Urinary bladder (tissue), 3 donors: ENCODE measurements at regions not wholly inside any gene's neighbourhood (a gene's known extent, or its start where the extent isn't known, plus 50 kb on each side); places are given as distances from the start of the nearest gene placed in this dataset.
"Not testable (repeated sequence)": the region's sequence is repeated elsewhere in the genome, so short reads cannot be mapped to it uniquely, and the experiment has no call there.

Source experiments
- DNase-seq: peaks from one replicate; pipeline ENCODE4 v3.0.0-alpha.2; 2015; ENCODE audit errors: extremely low spot score
- H3K27ac ChIP-seq: one replicate; pipeline ENCODE4 v1.5.1; 2013; ENCODE audit warnings: low read depth, mild to moderate bottlenecking, moderate library complexity
- H3K36me3 ChIP-seq: one replicate; pipeline ENCODE4 v1.6.1; 2013; ENCODE audit warnings: mild to moderate bottlenecking, moderate library complexity; ENCODE audit not compliant: insufficient read depth
- H3K4me1 ChIP-seq: one replicate; pipeline ENCODE4 v1.6.1; 2013; ENCODE audit warnings: mild to moderate bottlenecking, moderate library complexity; ENCODE audit not compliant: insufficient read depth
- H3K4me3 ChIP-seq: one replicate; pipeline ENCODE4 v1.5.1; 2013; ENCODE audit warnings: low read depth, low read length
- WGBS: extraction: QIAGEN DNeasy Blood & Tissue Kit; methylation state at CpG from one replicate; pipeline ENCODE4 v1.1.7; 2013; 5-methylcytosine and 5-hydroxymethylcytosine counted together
- donor health status: healthy with polysubstance abuse.
- donor health status: healthy.

DNA sequence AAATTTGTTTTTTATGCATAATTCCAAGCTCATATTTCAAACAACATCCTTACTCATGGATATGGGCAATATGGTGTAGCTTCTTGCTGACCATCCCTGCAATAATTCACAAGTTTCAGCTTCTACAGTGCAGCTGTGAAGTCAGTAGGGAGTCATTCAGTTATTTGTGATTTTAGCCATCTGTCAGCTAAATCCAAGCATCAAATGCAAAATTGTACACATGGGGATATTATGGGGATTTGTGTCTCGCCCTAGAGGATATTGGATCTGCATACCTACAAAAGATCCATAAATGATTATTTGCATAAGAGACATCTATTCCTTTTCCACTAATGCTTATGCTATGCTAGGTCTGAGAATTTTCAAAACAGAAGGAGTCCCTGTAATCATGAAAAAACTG, 217.9 kb upstream of the SLITRK5 start:
- Histone ChIP-seq H3K4me3 (no peak overlapping the region), H3K27ac (no peak overlapping the region), H3K36me3 (no peaks in the 10 kb centered on the region), H3K4me1 (no peaks in the 10 kb centered on the region)
- WGBS, result 41% methylated on average over 1 of the region's 1 CpG
- DNase-seq, result no peak

GRCh38 chr13:87459419-87459818, 211.8 kb upstream of the SLITRK5 start:
- no peaks in the 10 kb centered on the region for H3K36me3 ChIP-seq
- H3K4me1 ChIP-seq, result no peaks in the 10 kb centered on the region
- H3K4me3 ChIP-seq, result no peak overlapping the region
- whole genome bisulfite sequencing, result 64% methylated on average over 1 of the region's 1 CpG
- DNase-seq, result no peak
- no peak overlapping the region for H3K27ac ChIP-seq

DNA sequence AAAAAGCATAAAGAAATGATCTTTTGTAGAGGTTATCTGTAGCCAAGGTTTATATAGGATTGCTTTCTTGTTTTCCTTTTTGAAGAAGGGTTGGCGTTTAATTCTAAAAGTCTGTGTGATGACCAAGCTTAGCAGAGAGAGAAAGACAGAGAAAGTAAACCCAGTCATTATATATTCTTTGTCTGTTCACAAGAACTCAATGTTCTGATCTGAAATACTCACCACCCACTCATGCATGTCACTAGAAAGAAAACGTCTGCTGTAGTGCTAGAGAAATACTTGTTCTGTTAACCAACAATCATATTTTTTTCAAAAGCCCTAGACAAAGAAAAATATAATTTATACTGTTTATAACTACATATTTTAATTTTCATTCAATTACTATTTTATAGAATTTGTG, 173.7 kb upstream of the SLITRK5 start:
- no peaks in the 10 kb centered on the region for H3K4me1 ChIP-seq
- DNase-seq, result no peak
- H3K27ac ChIP-seq, result no peak overlapping the region
- H3K4me3 ChIP-seq, result no peak overlapping the region
- 66% methylated on average over 2 of the region's 2 CpGs for WGBS
- no peaks in the 10 kb centered on the region for H3K36me3 ChIP-seq

DNA sequence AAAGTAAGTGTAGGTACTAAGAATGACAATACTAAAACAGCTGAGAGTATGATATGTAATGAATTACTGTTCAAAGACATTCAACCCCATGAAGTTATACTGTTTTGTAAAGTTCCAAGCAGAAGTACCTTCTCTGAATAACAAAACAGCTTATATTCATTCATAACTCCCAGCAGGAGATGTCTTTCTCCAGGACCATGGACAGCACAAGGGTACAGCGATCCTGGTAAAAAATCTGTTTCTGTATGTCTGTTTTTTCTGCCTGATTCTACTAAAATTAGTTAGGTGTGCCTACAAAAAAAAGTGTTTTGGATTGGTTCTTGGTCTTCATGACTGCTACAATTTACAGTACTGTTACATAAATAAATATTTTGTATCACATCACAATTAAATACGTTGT, 172.5 kb upstream of the SLITRK5 start:
- Histone ChIP-seq H3K27ac (no peak overlapping the region), H3K36me3 (no peaks in the 10 kb centered on the region), H3K4me1 (no peaks in the 10 kb centered on the region), H3K4me3 (no peak overlapping the region)
- DNase-seq, result no peak
- 32% methylated on average over 2 of the region's 2 CpGs for WGBS

- H3K36me3 ChIP-seq, result no peaks in the 10 kb centered on the region
- H3K4me3 ChIP-seq, result no peak overlapping the region
- no peak overlapping the region for H3K27ac ChIP-seq
- H3K4me1 ChIP-seq, result no peaks in the 10 kb centered on the region
- 81% methylated on average over 3 of the region's 3 CpGs for WGBS
- no peak for DNase-seq
These were observed 146.4 kb upstream of the SLITRK5 start for GRCh38 chr13:87524775-87525174.

GRCh38 chr13:87533776-87534175, 137.4 kb upstream of the SLITRK5 start:
- H3K4me3 ChIP-seq, result no peak overlapping the region
- DNase-seq, result no peak

GRCh38 chr13:87535911-87536310, 135.3 kb upstream of the SLITRK5 start:
- H3K27ac ChIP-seq, result no peak overlapping the region
- no peaks in the 10 kb centered on the region for H3K4me1 ChIP-seq
- no peak overlapping the region for H3K4me3 ChIP-seq
- 93% methylated on average over 1 of the region's 1 CpG for WGBS
- no peaks in the 10 kb centered on the region for H3K36me3 ChIP-seq
- DNase-seq, result no peak

More at GRCh38 chr13:87533776-87534175, 137.4 kb upstream of the SLITRK5 start:
- H3K27ac ChIP-seq, result no peak overlapping the region
- H3K4me1 ChIP-seq, result no peaks in the 10 kb centered on the region
- no peaks in the 10 kb centered on the region for H3K36me3 ChIP-seq

DNA sequence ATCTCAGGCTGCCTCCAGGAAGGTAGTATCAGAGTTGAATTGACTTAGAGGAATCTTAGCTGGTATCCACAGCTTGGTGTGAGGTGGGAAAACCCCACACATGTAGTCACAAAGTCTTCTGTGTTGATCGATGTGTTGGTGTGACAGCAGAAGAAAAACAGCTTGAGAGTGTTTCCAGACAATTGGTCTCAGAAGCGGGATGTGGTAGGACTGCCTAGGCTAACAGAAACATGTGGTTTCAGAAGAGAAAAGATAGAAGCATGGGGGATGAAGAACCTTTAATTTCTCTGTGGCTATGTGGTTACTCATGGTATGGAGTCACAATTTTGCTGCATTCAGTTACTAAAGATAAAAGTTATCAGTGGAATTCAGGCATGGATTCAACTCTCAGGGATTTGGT, 134.7 kb upstream of the SLITRK5 start:
- WGBS, result 96% methylated on average over 2 of the region's 2 CpGs
- Histone ChIP-seq H3K36me3 (no peaks in the 10 kb centered on the region), H3K27ac (no peak overlapping the region), H3K4me3 (no peak overlapping the region), H3K4me1 (no peaks in the 10 kb centered on the region)
- DNase-seq, result no peak

- WGBS, result 65% methylated on average over 2 of the region's 2 CpGs
- no peak for DNase-seq
- H3K36me3 ChIP-seq, result no peaks in the 10 kb centered on the region
- no peak overlapping the region for H3K27ac ChIP-seq
- H3K4me3 ChIP-seq, result no peak overlapping the region
- H3K4me1 ChIP-seq, result no peaks in the 10 kb centered on the region
These were observed 134.3 kb upstream of the SLITRK5 start for GRCh38 chr13:87536899-87537298.

DNA sequence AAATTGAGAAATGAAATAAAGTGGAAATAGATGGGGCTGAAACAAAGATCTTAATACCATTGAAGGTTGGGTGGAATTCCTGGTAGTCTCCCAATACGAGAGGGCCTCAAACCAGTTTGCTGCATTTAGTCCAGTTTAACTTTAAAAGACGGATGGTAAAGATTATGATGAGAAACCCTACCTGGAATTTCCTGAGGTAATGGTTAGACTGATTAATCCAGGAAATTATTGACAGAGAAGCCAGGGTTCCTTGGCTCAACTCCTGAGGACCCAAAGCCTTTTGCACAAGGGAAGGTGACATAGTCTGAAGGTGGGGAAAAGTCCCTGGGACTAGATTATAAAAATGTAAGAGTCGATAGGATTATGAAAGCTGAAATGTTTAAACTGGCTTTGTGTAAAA, 133.2 kb upstream of the SLITRK5 start:
- no peak for DNase-seq
- H3K36me3 ChIP-seq, result no peaks in the 10 kb centered on the region
- H3K27ac ChIP-seq, result no peak overlapping the region
- WGBS, result 80% methylated on average over 3 of the region's 3 CpGs
- H3K4me3 ChIP-seq, result no peak overlapping the region
- H3K4me1 ChIP-seq, result no peaks in the 10 kb centered on the region

- Histone ChIP-seq H3K27ac (no peak overlapping the region), H3K4me3 (no peak overlapping the region), H3K4me1 (no peaks in the 10 kb centered on the region), H3K36me3 (no peaks in the 10 kb centered on the region)
- DNase-seq, result no peak
These were observed 132.7 kb upstream of the SLITRK5 start for GRCh38 chr13:87538366-87539052.

GRCh38 chr13:87553142-87553541, 118.0 kb upstream of the SLITRK5 start:
- no peak for DNase-seq
- H3K27ac ChIP-seq, result no peak overlapping the region
- no peaks in the 10 kb centered on the region for H3K4me1 ChIP-seq
- 88% methylated on average over 3 of the region's 3 CpGs for WGBS
- H3K36me3 ChIP-seq, result no peaks in the 10 kb centered on the region
- H3K4me3 ChIP-seq, result no peak overlapping the region

GRCh38 chr13:87554045-87554444, 117.1 kb upstream of the SLITRK5 start:
- Histone ChIP-seq H3K4me3 (no peak overlapping the region), H3K4me1 (no peaks in the 10 kb centered on the region), H3K36me3 (no peaks in the 10 kb centered on the region), H3K27ac (no peak overlapping the region)
- DNase-seq, result no peak
- 74% methylated on average over 3 of the region's 3 CpGs for WGBS

- no peaks in the 10 kb centered on the region for H3K36me3 ChIP-seq
- WGBS, result 40% methylated on average over 2 of the region's 2 CpGs
- H3K4me3 ChIP-seq, result no peak overlapping the region
- DNase-seq, result no peak
- H3K4me1 ChIP-seq, result no peaks in the 10 kb centered on the region
- no peak overlapping the region for H3K27ac ChIP-seq
These were observed 113.4 kb upstream of the SLITRK5 start for GRCh38 chr13:87557788-87558187.

GRCh38 chr13:87561580-87561979, 109.6 kb upstream of the SLITRK5 start:
- DNase-seq, H3K4me3 ChIP-seq, H3K27ac ChIP-seq, H3K4me1 ChIP-seq, H3K36me3 ChIP-seq: not testable (repeated sequence)
- 94% methylated on average over 31 of the region's 31 CpGs for WGBS
